Pulmonary artery endothelial cell (primary cell): ENCODE measurements at regions not wholly inside any gene's neighbourhood (a gene's known extent, or its start where the extent isn't known, plus 50 kb on each side); places are given as distances from the start of the nearest gene placed in this dataset.

Experiments used
- DNase-seq: peaks from one replicate; pipeline ENCODE4 v3.0.0-alpha.2; 2011; ENCODE audit warnings: low read depth, low spot score

- DNase-seq = no peak
Measured at GRCh38 chr2:7992612-7993602, 688.9 kb upstream of the ID2 start.

- no peak for DNase-seq
Measured at GRCh38 chr2:7994397-7994951, 687.4 kb upstream of the ID2 start.

GRCh38 chr2:7997279-7997678, 684.6 kb upstream of the ID2 start:
- no peak for DNase-seq

- DNase-seq = no peak
Measured at GRCh38 chr2:7999683-8000476, 682.0 kb upstream of the ID2 start.

- DNase-seq = no peak
Measured at GRCh38 chr2:8000870-8001269, 681.0 kb upstream of the ID2 start.

- no peak for DNase-seq
Measured at GRCh38 chr2:8002765-8003393, 679.0 kb upstream of the ID2 start.

GRCh38 chr2:8003462-8004075, 678.3 kb upstream of the ID2 start:
- no peak for DNase-seq

- no peak for DNase-seq
Measured at GRCh38 chr2:8004250-8004681, 677.6 kb upstream of the ID2 start.

GRCh38 chr2:8006181-8006580, 675.7 kb upstream of the ID2 start:
- DNase-seq = no peak

- no peak for DNase-seq
Measured at GRCh38 chr2:8006626-8007025, 675.2 kb upstream of the ID2 start.

- no peak for DNase-seq
Measured at GRCh38 chr2:8009010-8009597, 672.8 kb upstream of the ID2 start.

GRCh38 chr2:8015848-8016600, 665.8 kb upstream of the ID2 start:
- no peak for DNase-seq

GRCh38 chr2:8016688-8017087, 665.2 kb upstream of the ID2 start:
- no peak for DNase-seq

- DNase-seq = no peak
Measured at GRCh38 chr2:8018956-8019355, 662.9 kb upstream of the ID2 start.

- DNase-seq = no peak
Measured at GRCh38 chr2:8019934-8020333, 661.9 kb upstream of the ID2 start.

GRCh38 chr2:8021921-8022320, 659.9 kb upstream of the ID2 start:
- no peak for DNase-seq

GRCh38 chr2:8022908-8023640, 658.8 kb upstream of the ID2 start:
- DNase-seq = no peak

GRCh38 chr2:8024506-8024905, 657.4 kb upstream of the ID2 start:
- no peak for DNase-seq

GRCh38 chr2:8026381-8026780, 655.5 kb upstream of the ID2 start:
- no peak for DNase-seq
